Activated T-helper 1 cell treated with Interleukin-2 at 50 U/mL for 16 hours (primary cell): ENCODE measurements at regions not wholly inside any gene's neighbourhood (a gene's known extent, or its start where the extent isn't known, plus 50 kb on each side); places are given as distances from the start of the nearest gene placed in this dataset.
"Not testable (repeated sequence)": the region's sequence is repeated elsewhere in the genome, so short reads cannot be mapped to it uniquely, and the experiment has no call there.

Source experiments
- DNase-seq: peaks from one replicate; pipeline ENCODE4 v3.0.0-alpha.2; 2020; ENCODE audit warnings: low read depth

GRCh38 chr10:11691319-11691755 lies 50.8 kb upstream of the ECHDC3 start:
- no peak for DNase-seq

DNA sequence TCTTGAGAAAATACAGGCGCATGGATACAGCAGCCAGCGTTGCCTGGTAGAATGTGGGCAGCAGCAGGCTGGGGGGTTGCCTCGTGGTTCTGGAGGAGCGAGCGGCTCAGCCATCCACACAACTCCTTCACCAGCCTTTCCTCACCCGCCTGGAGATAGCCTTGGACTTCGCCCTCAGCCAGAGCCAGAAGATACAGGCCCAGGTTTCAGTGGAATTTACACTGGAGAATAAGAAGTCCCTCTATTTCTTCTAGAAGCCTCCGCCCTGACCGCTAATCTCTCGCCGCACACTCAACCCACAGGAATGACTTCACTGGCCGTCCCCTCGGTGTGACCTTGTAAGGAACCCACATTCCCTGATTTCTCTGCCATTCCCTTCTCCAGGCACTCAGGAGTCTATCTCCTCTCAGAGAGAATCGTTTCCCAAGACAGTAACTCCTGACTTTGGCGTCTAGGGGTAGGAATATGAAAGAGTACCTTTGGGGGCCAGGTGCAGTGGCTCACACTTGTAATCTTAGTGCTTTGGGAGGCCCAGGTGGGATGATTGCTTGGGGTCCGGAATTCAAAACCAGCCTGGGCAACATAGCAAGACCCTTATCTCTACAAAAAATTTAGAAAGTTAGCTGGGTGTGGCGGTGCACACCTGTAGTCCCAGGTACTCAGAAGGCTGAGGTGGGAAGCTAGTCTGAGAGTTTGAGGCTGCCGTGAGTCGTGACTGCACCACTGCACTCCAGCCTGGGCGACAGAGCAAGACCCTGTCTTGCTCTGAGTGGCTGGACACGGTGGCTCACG lies 52.0 kb upstream of the ECHDC3 start:
- DNase-seq: no peak

DNA sequence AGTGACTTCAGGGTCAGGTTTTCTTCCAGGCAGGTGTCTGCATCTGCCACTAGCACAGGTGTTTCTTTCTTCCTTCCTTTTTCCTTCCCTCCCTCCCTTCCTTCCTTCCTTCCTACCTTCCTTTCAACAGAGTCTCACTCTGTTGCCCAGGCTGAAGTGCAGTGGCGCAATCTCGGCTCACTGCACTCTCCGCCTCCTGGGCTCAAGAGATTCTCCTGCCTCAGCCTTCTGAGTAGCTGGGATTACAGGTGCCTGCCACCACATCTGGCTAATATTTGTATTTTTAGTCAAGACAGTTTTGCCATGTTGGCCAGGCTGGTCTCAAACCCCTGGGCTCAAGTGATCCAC lies 53.8 kb upstream of the ECHDC3 start:
- DNase-seq: not testable (repeated sequence)

- DNase-seq: no peak
These were observed 54.3 kb upstream of the ECHDC3 start for GRCh38 chr10:11687779-11688447.

- no peak for DNase-seq
These were observed 54.8 kb upstream of the ECHDC3 start for GRCh38 chr10:11687357-11687771.

GRCh38 chr10:11685787-11686218 lies 56.4 kb upstream of the ECHDC3 start:
- peak; percentile 24 for DNase-seq

DNA sequence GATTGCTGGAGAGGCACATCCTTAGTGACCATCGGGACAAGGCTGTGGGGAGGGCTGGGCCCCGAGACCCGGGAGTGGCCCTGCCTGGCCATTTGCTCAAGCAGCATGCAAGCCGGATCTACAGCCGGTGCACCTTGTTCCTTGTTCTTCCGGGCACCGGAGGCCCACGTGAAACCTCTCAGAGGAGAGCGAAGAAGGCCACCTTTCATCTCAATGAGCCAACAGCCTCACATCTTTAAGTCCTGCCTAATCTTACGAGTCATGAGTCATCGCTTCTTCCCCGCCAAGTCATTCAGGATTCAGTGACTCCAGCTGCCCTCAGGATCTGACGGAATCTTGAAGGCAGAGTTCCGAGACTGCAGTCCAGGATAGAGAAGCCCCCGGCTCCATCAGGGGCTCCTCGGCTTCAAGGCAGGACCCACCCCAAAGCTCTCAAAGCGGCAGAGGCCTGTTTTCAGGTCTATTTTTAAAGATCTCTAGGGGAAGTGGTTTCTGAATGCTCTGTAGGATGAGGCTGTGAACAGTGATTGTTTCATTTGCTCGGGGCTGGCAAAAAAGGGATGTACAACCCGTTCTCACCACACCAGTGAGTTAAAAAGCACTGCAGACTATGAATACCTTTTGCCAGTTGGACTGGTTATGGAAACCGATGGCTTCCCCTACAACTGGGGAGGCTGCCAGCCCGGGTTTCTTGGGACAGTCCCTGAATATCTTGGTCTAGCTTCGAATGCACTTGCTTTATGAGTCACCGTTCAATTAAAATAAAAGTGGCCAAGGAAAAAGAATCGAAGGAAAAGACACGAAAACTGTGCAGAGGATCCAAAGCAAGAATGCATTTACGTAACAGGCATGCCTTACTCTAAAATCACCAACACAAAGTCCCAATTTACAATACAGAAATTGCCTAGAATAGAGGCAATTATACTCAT lies 57.2 kb upstream of the ECHDC3 start:
- peak; percentile 47 for DNase-seq

- DNase-seq: not testable (repeated sequence)
These were observed 57.9 kb upstream of the ECHDC3 start for GRCh38 chr10:11684341-11684716.

DNA sequence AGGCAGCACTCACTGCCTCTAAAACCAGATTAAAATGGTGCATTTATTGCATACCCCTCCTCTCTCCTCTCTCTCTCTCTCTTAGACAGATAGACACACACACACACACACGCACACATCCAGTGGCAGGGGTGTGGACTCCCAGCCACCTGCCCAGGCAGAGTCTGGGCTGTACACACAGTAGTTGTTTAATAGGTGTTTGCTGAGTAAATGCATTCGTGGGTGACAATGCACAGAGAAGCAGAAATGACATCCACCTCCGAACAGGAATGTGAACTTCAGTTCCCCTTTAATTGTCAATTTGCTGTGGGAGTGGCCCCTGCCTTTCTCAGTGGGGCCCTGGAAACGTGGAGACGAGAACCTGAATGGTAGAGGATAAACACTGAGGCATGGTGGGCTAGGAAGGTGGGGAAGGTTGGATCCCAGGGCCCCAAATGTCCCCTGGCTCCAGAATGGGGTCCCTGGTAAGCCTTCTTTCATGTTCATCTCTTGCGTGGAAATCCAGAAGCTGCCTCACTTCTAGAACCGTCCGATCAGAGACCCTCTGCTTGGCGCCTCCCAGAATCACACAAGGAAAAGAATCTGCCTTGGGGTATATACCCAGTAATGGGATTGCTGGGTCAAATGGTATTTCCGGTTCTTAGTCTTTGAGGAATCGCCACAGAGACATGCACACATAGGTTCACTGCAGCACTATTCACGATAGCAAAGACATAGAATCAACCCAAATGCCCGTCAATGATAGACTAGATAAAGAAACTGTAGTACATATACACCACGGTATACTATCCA lies 58.5 kb upstream of the ECHDC3 start:
- DNase-seq: no peak

DNA sequence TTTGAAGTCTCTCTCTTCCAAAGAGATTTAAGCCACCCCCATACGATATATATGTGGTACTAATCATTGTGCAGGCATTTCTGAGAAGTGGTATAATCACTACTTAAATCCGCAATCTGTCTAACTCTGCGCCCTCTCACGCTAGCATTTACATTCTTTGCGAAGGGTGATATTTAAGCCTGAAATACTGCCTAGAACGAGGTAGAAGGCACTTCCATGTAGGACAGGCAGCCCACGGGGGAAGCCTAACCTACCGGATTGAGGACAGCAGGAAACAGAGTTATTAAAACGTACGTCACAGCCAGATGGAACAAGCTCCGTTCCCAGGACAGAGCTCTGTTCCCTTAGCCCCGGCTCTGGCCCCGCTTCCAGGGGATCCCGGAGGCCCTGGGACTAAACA lies 59.3 kb upstream of the ECHDC3 start:
- DNase-seq: no peak

GRCh38 chr10:11682267-11682683 lies 59.9 kb upstream of the ECHDC3 start:
- DNase-seq: no peak

DNA sequence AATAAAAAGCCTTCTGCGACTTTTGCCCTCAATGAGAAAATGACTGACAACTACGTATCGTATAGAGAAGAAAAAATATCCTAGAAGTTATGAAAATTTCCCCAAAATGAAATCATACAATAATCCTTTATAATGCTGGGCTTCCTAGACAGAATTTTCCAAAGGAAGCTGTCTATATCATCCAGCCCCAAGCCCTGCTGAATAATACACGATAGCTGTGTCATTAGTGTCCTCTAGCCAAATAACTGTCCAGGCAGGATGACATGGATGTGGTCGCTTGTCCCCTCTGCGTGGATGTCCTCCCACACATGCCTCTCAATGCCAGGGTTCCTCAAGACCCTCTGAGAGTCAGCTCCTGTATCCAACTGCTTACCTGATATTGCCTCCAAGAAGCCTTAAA lies 61.7 kb upstream of the ECHDC3 start:
- no peak for DNase-seq

GRCh38 chr10:11679946-11680345 lies 62.2 kb upstream of the ECHDC3 start:
- no peak for DNase-seq

GRCh38 chr10:11678074-11678793 lies 63.9 kb upstream of the ECHDC3 start:
- no peak for DNase-seq

GRCh38 chr10:11677480-11677879 lies 64.7 kb upstream of the ECHDC3 start:
- DNase-seq: no peak

DNA sequence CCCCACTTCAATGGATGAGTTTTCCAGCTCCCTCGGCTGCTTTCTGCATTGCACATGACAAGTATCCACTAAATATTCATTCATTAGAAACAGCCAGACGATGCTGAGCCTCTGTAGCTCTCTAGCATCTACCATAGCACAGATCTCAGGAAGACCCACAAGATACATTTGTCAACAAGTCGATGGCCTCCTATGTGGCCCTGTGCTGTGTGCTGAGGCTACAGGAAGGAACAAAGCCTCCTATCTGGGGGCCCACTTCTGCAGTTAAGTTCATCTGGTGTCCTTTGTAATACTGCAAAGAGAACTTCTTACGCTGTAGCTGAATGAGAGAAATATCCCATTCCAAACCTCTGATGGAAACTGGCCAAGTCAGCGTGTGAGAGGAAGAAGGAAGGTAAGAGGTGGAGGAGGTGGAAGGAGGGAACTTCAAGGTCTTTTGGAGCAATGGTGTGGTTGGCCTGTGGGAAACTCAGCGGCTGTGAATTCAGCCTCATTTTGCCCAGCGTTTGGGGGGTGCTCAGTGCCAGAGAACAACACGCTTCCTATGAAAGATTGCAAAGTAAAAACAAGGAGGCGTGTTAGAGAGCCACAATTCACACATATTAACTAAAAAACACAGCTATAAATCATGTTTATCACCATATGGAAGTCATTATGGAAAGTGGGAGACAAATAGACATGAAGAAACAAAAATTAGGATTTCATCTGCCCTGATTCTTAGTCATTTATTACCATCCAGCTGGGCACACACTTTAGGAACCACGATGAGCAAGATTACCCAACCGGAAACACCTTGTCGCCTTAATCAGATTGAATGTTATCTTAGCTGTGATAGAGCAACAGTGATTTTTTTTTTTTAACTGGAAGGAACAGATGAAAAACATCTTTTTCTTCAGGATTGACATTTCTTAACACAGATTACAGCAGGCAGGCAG lies 62.2 kb upstream of the USP6NL start:
- no peak for DNase-seq

DNA sequence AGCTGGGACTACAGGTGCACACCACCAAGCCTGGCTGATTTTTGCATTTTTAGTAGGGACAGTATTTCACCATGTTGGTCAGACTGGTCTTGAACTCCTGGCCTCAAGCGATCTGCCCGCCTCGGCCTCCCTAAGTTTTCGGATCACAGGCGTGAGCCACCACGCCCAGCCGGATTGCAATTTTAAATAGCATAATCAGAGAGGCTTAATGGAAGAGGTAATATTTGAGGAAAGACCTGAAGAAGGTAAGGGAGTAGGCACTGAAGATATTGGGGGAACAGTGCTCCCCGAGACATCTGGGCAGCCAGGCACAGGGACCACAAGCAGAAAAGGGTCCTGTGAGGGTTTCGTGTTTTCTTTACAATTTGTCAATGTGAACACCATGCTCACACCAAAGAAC lies 61.4 kb upstream of the USP6NL start:
- DNase-seq: no peak

GRCh38 chr10:11670381-11670780 lies 58.9 kb upstream of the USP6NL start:
- no peak for DNase-seq

- DNase-seq: no peak
These were observed 57.6 kb upstream of the USP6NL start for GRCh38 chr10:11668847-11669610.
